ENCODE measurements at regions not wholly inside any gene's neighbourhood (a gene's known extent, or its start where the extent isn't known, plus 50 kb on each side); places are given as distances from the start of the nearest gene placed in this dataset.

DNA sequence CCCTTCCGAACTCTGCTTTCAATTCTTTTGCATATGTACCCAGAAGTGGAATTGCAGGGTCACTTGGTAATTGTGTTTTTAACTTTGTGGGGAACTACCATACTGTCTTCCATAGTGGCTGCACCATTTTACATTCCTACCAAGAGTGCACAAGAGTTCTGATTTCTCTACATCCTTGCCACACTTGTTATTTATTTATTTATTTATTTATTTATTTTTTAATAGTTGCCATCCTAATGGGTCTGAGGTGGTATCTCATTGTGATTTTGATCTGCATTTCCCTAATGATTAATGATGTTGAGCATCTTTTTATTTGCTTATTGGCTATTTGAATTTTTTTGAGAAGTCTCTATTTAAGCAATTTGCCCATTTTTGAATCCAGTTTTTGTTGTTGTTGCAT, 422.4 kb downstream of the PTPRU start:
- DNase-seq: no peak

- no peak for DNase-seq
Observed at GRCh38 chr1:29657816-29658215, 421.5 kb downstream of the PTPRU start.

DNA sequence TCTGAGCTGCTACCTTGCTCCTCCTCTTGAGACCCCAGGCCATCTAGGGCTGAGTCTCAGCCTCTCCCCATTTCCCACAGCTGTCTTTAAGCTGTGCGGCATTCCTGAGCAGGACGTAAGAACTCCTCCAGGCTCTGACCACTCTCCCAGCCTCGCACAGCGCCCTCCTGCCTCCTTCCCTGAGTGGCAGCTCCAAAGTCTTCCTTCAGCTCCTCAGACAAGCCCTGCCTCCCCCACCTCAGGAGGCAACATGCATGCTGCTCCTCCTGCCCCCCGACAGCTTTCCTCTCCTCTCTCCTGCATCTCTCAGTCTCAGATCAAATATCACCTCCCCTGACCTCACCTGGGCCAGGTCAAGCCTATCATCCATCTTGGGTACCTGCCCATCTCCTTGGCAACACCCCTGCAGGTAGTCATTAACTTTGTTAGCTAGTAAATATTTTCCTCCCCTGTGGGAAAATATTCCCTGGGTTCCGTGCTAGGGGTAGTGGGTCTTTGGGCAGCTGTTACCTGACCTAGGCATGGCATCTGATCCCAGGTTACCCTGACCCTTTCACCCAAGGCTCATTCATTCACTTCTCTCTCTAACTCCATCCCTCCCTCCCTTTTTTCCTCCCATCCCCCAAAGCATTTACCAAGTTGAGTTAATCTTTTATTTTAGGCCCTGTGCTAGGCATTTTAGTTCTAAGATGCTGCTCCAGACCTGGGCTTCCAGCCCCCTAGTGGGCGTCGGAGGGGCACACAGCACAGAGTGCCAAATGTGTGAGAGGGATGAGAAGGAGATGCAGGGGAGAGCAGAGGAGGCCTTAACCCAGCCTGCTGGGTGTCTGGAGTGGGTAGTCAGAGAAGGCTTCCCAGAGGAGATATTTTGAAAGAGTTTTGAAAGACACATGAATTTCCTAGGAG, 419.9 kb downstream of the PTPRU start:
- DNase-seq: no peak

DNA sequence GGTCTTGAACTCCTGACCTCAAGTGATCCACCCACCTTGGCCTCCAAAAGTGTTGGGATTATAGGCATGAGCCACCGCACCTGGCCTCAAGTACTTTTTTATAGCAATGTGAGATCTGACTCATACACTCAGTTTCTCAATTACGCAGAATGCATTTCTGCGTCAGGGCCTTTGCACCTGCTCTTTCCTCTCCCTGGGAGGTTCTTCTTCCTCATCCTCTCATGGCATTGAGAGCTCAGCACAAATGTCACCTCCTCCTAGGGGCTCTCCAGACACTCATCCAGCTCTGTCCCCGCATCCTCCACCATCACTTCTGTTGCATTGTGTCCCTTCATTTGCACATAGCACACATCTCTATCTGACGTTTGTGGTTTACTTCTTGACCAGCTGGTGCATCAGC, 418.8 kb downstream of the PTPRU start:
- no peak for DNase-seq

- DNase-seq: no peak
Observed at GRCh38 chr1:29653886-29654450, 417.6 kb downstream of the PTPRU start.

DNA sequence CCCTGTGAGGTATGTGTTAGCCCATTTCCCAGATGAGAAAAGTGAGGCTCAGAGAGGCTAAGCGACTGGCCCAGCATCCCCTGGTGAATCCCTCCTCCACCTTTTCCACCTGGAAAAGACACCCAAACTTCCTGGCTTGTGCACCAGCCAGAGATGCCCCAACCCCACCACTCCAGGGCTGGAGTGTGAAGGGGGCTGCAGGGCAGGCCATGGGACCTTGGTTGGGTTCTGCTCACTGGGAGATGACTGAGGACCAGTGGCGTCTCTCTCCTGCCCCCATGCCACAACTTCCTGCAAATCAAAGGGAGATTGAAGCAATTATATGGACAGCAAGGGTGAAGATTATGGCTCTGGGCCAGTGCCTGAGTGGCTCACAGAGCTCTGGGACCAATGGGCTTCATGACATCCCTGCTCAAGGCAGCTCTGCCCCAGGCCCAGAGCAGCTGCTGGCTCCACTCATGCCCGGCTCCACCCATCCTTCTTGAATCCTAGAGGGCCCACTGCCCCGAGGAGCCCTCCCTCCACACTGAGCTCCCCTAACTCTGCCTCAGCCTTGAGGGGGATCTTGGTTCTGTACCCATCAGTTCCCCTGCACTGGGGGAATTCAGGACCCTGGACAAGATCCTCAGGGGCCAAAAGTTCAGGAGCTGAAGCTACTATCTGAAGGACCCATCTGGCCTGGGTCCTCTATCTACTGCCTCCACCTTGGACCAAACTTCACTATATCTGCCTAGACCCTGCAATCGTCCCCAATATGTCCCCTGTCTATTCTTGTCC, 416.9 kb downstream of the PTPRU start:
- DNase-seq: no peak

GRCh38 chr1:29651684-29652665, 415.7 kb downstream of the PTPRU start:
- DNase-seq: no peak

- DNase-seq: no peak
Observed at GRCh38 chr1:29651246-29651645, 414.9 kb downstream of the PTPRU start.

GRCh38 chr1:29650476-29650875, 414.2 kb downstream of the PTPRU start:
- no peak for DNase-seq

DNA sequence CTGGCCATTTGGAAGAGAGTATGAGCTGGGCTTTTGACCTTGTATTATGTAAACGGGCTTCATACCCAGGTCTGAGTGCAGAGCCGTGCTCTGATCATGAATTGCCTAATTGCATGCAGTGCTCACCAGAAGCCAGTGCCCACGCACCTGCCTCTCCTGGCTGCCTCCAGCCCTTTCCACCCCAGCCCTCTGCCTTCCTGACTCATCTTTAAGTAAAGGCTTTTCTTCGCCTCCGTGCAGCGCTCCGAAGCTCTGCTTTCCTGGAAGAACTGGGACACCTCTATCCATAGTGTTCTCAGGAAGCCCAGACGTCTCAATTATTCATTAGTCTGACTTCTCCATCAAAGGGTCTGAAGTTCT, 413.7 kb downstream of the PTPRU start:
- DNase-seq: no peak

GRCh38 chr1:29649189-29650040, 413.1 kb downstream of the PTPRU start:
- no peak for DNase-seq

DNA sequence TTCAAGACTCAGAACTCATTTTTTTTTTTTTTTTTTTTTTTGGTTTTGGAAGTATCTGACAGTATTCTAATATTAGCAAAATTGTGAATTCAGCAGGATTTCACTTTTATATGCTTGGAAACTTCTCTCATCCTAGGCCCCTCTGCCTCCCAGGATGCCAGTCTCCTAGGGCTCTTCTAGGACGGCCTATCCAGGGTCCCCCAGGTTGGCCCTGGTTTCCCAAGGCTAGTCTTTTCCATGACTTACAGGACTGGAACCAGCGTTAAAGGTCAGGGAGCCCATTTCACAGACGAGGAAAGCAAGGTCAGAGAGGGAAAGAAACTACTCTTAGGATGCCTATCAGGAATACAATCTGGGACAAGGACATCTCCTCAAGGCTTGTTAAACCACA, 412.5 kb downstream of the PTPRU start:
- no peak for DNase-seq

- DNase-seq: no peak
Observed at GRCh38 chr1:29648026-29648425, 411.7 kb downstream of the PTPRU start.

GRCh38 chr1:29647581-29647980, 411.3 kb downstream of the PTPRU start:
- DNase-seq: no peak

DNA sequence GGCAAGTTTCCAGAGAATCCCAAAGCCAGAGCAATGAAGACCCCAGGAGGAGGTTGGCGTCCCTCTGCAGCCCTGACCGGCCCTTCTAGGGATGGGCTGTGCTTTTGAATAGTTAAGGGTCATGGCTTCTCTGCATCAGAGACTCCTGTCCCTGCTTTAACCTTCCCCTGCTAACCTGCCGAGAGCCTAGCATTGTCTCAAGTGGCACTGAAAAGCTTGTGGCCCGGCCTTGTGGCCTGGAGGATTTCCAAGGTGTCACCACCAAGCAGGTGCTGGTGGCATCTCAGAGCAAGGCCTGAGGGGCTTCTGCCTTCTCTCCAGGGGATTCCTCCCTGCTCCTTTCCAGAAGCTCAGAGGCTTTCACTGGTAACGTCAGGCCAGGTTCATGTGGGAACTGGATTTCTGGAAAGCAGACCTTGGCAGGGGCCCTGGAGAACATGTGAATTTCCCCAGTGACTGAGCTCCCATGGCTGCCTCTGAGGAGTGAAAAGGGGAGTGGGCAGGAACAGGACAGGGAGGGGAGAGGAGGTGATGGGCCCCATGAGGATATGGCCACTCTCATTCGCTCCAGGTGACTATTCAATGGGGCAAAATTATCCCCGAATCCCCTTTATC, 409.9 kb downstream of the PTPRU start:
- DNase-seq: no peak

- DNase-seq: no peak
Observed at GRCh38 chr1:29645586-29645985, 409.3 kb downstream of the PTPRU start.

DNA sequence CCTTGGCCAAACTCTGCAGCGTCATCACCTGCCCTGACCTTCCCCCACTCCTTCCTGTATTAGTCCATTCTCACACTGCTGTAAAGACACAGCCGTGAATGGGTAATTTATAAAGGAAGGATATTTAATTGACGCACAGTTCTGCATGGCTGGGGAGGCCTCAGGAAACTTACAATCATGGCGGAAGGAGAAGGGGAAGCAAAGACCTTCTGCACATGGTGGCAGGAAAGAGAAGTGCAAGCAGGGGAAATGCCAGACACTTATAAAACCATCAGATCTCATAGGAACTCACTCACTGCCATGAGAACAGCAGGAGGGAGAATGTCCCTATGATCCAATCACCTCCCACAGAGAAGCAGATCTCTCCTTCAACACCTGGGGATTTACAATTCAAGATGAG, 408.5 kb downstream of the PTPRU start:
- no peak for DNase-seq

DNA sequence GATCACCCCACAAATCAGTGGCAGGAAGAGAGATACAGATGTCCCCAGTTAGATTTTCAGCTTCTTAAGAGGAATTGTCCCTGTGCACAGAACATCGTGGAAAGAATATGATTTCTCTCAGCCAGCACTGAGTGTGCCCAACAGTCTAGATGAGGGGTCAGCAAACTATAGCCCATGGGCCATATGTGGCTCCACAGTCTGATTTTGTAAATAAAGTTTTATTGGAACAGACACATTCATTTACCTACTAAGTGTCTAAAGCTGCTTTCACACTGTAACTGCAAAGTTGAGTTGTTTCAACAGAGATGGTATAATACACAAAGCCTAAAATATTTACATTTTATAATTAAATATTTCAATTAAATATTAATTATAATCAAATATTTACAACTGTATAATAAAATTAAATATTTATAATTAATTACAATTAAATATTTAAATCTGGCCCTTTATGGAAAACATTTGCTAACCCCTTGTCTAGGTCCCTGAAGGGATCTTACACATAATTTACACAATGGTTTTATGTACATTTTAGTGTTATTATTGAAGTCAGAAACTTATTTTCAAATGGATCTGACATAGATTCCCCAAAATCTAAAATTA, 407.6 kb downstream of the PTPRU start:
- no peak for DNase-seq

- DNase-seq: no peak
Observed at GRCh38 chr1:29643281-29643680, 407.0 kb downstream of the PTPRU start.

DNA sequence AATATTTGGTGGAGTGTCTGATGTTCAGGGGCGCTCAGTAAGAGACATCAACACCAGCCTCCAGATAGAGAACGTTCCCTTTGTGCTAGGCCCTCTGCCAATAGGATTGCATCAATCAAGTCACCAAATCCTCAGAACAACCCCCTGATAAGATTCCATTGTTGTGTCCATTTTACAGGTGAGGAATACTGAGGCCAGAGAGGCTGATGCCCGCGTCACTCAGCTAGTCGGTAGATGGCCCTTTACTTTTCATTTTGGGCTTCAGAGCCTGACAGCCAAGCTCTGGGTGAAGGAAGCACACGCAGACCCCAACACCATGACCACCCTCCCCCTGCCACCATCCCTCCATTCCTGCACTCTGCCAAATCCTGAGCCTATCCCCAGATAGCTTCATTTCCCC, 406.2 kb downstream of the PTPRU start:
- no peak for DNase-seq

- DNase-seq: no peak
Observed at GRCh38 chr1:29641921-29642320, 405.6 kb downstream of the PTPRU start.
